HCT116 (cell line): ENCODE measurements at regions not wholly inside any gene's neighbourhood (a gene's known extent, or its start where the extent isn't known, plus 50 kb on each side); places are given as distances from the start of the nearest gene placed in this dataset.

Experiments used
- ATAC-seq: fragments of 200-7000 bp; cut with Tn5 transposase; 2 replicates; pipeline ENCODE4 v1.9.1; 2020; ENCODE audit warnings: mild to moderate bottlenecking, moderate library complexity
- BruUV-seq: library from RNA; stranded (reverse); fragments of 400-500 nt; replicated peaks from 2 replicates; lab custom pipeline; 2021; lab: Mats Ljungman, UMichigan
- CTCF ChIA-PET: fragments of 300-600 bp; sonication (Branson Sonifier 250); formaldehyde crosslinking; loops from one replicate; lab custom pipeline; 2021; ENCODE audit warnings: antibody characterized with exemption; lab: Charles Lee
- POLR2A ChIA-PET: fragments of 300-600, 350-600 bp; sonication (Branson Sonifier 250); formaldehyde crosslinking; loops from one replicate; lab custom pipeline; 2021; ENCODE audit warnings: antibody characterized with exemption; lab: Charles Lee
- RAD21 ChIA-PET, 2 experiments: fragments of 300-600 bp; sonication (Branson Sonifier 250); formaldehyde crosslinking; loops; one replicate each; lab custom pipeline; 2023; ENCODE audit warnings: low total read pairs in 2 of 2; ENCODE audit not compliant: uncharacterized antibody in 2 of 2, unreplicated experiment in 2 of 2, low non-redundant PET in 1 of 2; lab: Charles Lee
- DNase-seq: peaks from one replicate; pipeline ENCODE4 v3.0.0-alpha.2; 2010; ENCODE audit warnings: low read depth, low spot score
- H2AFZ ChIP-seq: fragments of 200-600 bp; shearing (Covaris generic), sonication (generic); 2 replicates; pipeline ENCODE4 v1.6.1; 2017; ENCODE audit warnings: low read depth, mixed run types, mixed read lengths, antibody characterized with exemption, low read length; ENCODE audit not compliant: poor library complexity, severe bottlenecking
- H3K27ac ChIP-seq: 2 replicates; pipeline ENCODE4 v1.5.1; 2012; ENCODE audit warnings: low read depth, low read length
- H3K27me3 ChIP-seq: fragments of 200-600 bp; sonication (generic); 2 replicates; pipeline ENCODE4 v1.6.1; 2016; ENCODE audit warnings: mixed run types, low read length, mixed read lengths; ENCODE audit not compliant: insufficient read depth
- H3K36me3 ChIP-seq, 2 experiments: fragments of 200-500 bp in 1 of 2; fragments of 200-600 bp in 1 of 2; sonication (Bioruptor generic) in 1 of 2; sonication (generic) in 1 of 2; 2 replicates each; pipeline versions ENCODE4 v1.5.1 to v1.6.1; 2014 to 2016; ENCODE audit warnings: low read length in 2 of 2, inconsistent platforms in 1 of 2, mixed read lengths in 1 of 2, mixed run types in 1 of 2; ENCODE audit not compliant: insufficient read depth in 2 of 2, control insufficient read depth in 1 of 2
- H3K4me1 ChIP-seq, 2 experiments: fragments of 200-600 bp in 1 of 2; sonication (generic) in 1 of 2; 2 replicates each; pipeline versions ENCODE4 v1.5.1 to v1.6.1; 2012 to 2017; ENCODE audit warnings: low read length in 2 of 2, inconsistent platforms in 1 of 2, mild to moderate bottlenecking in 1 of 2, mixed read lengths in 1 of 2, mixed run types in 1 of 2, moderate library complexity in 1 of 2; ENCODE audit not compliant: insufficient read depth in 2 of 2, control insufficient read depth in 1 of 2
- H3K4me2 ChIP-seq: fragments of 200-600 bp; sonication (generic); 2 replicates; pipeline ENCODE4 v1.6.1; 2017; ENCODE audit warnings: mixed run types, low read length, mixed read lengths
- H3K4me3 ChIP-seq, 2 experiments: fragments of 200-600 bp in 1 of 2; sonication (generic) in 1 of 2; replicated peaks in 1 of 2; 2 replicates each; pipeline ENCODE4 v1.5.1; 2011 to 2016; ENCODE audit warnings: low read length in 2 of 2, control low read depth in 1 of 2, low read depth in 1 of 2, mild to moderate bottlenecking in 1 of 2, mixed read lengths in 1 of 2, mixed run types in 1 of 2
- H3K79me2 ChIP-seq: fragments of 200-600 bp; sonication (generic); 2 replicates; pipeline ENCODE4 v1.6.1; 2017; ENCODE audit warnings: mild to moderate bottlenecking, mixed run types, low read length, moderate library complexity, mixed read lengths; ENCODE audit not compliant: insufficient read depth
- H3K9ac ChIP-seq: fragments of 200-600 bp; sonication (generic); 2 replicates; pipeline ENCODE4 v1.6.1; 2016; ENCODE audit warnings: low read length, mixed read lengths
- H3K9me2 ChIP-seq: fragments of 200-600 bp; sonication (generic), shearing (Covaris generic); 2 replicates; pipeline ENCODE4 v1.6.1; 2017; ENCODE audit warnings: mixed run types, mild to moderate bottlenecking, moderate library complexity; ENCODE audit not compliant: insufficient read depth
- H3K9me3 ChIP-seq, 2 experiments: fragments of 200-500 bp in 1 of 2; fragments of 200-600 bp in 1 of 2; sonication (Bioruptor generic) in 1 of 2; sonication (generic) in 1 of 2; 2 replicates each; pipeline ENCODE4 v1.6.1; 2014 to 2017; ENCODE audit warnings: low read length in 2 of 2, mixed read lengths in 2 of 2, inconsistent platforms in 1 of 2, low read depth in 1 of 2, mild to moderate bottlenecking in 1 of 2, mixed run types in 1 of 2, moderate library complexity in 1 of 2; ENCODE audit not compliant: control insufficient read depth in 1 of 2, insufficient read depth in 1 of 2
- H4K20me1 ChIP-seq: fragments of 200-600 bp; sonication (generic), shearing (Covaris generic); 2 replicates; pipeline ENCODE4 v1.6.1; 2017; ENCODE audit warnings: mixed run types, mild to moderate bottlenecking, moderate library complexity; ENCODE audit not compliant: insufficient read depth
- CEBPB ChIP-seq: IDR thresholded peaks from 2 replicates; pipeline ENCODE4 v1.6.1; 2012; ENCODE audit warnings: low read depth
- EZH2phosphoT487 ChIP-seq: fragments of 200-600 bp; IDR thresholded peaks from 2 replicates; pipeline ENCODE4 v1.6.1; 2018; ENCODE audit warnings: antibody characterized with exemption, borderline replicate concordance
- RAD21 ChIP-seq: IDR thresholded peaks from 2 replicates; pipeline ENCODE4 v1.6.1; 2012; ENCODE audit warnings: low read depth, mild to moderate bottlenecking
- SIN3A ChIP-seq: IDR thresholded peaks from 2 replicates; pipeline ENCODE4 v1.6.1; 2012; ENCODE audit warnings: low read depth
- SP1 ChIP-seq: IDR thresholded peaks from 2 replicates; pipeline ENCODE4 v1.6.1; 2012; ENCODE audit warnings: low read depth
- YY1 ChIP-seq: IDR thresholded peaks from 2 replicates; pipeline ENCODE4 v1.6.1; 2011; ENCODE audit warnings: low read length, low read depth, moderate library complexity, mild to moderate bottlenecking; ENCODE audit not compliant: insufficient replicate concordance; ENCODE audit errors: extremely low read depth
- ZBTB33 ChIP-seq: IDR thresholded peaks from 2 replicates; pipeline ENCODE4 v1.6.1; 2011; ENCODE audit warnings: mild to moderate bottlenecking, low read length, moderate library complexity; ENCODE audit not compliant: insufficient replicate concordance; ENCODE audit errors: extremely low read depth
- intact Hi-C: fragments of 100-400 bp; cut with micrococcal nuclease; formaldehyde crosslinking; loops from 2 replicates; pipeline ENCODE4 v1.10.0; 2022
- TF ChIP-seq, protein P1 (sequence below), 3 experiments: fragments of 200-600 bp in 1 of 3; sonication (generic) in 1 of 3; IDR thresholded peaks in 2 of 3; conservative IDR thresholded peaks in 1 of 3; 2 replicates each; pipeline ENCODE4 v1.5.1; 2012 to 2017; ENCODE audit warnings: low read depth in 2 of 3, low read length in 2 of 3, antibody characterized with exemption in 1 of 3, borderline replicate concordance in 1 of 3, control low read depth in 1 of 3, mild to moderate bottlenecking in 1 of 3, mixed read lengths in 1 of 3, mixed run types in 1 of 3, moderate library complexity in 1 of 3; ENCODE audit not compliant: insufficient read depth in 1 of 3
- TF ChIP-seq, protein P2 (sequence below): IDR thresholded peaks from 2 replicates; pipeline ENCODE4 v1.6.1; 2012

DNA sequence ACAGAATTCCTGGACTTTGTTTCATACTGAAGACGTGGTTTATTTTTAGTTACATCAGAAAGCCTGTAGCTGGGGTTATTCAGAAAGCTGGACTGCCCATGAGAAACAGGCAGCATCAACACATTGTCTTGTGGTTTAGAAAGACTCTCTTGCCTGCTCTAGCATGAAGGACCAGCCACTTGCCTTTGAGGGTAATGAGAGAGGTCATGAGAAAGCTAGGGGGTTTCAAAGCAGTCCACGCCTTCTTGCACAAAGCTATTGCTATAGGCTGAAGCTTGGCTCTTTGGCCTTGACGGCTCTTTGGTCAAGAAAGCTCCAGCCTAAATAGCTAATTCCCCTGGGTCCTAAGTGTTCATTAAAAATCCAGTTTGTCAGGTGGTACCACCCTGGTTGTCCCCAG lies 208.1 kb downstream of the PRDM2 start:
- BruUV-seq, result no TSS peak
- H3K9ac ChIP-seq, result no peak overlapping the region
- no peaks in the 10 kb centered on the region for H3K4me1 ChIP-seq
- peaks cover 5% of the 10 kb centered on the region; the same call in 1 of the 2 replicates for H3K27me3 ChIP-seq
- no peak overlapping the region for H3K4me3 ChIP-seq
- POLR2A ChIA-PET, result no interaction called here
- H4K20me1 ChIP-seq, result no peaks in the 10 kb centered on the region
- RAD21 ChIA-PET, result no interaction called here
- no peaks in the 10 kb centered on the region for H3K9me2 ChIP-seq
- no peak overlapping the region for H3K4me2 ChIP-seq
- DNase-seq (no peak), ATAC-seq (no peak)
- intact Hi-C loops, result no loop called here
- no peaks in the 10 kb centered on the region for H3K9me3 ChIP-seq
- CTCF ChIA-PET, result no interaction called here
- no peaks in the 10 kb centered on the region for H3K36me3 ChIP-seq
- H3K79me2 ChIP-seq, result no peaks in the 10 kb centered on the region
- no peak overlapping the region for H2AFZ ChIP-seq
- TF ChIP-seq ZBTB33 (no peak), SIN3A (no peak), EZH2phosphoT487 (no peak), YY1 (no peak), SP1 (no peak), RAD21 (no peak), CEBPB (no peak)
- TF ChIP-seq, protein P1, sequence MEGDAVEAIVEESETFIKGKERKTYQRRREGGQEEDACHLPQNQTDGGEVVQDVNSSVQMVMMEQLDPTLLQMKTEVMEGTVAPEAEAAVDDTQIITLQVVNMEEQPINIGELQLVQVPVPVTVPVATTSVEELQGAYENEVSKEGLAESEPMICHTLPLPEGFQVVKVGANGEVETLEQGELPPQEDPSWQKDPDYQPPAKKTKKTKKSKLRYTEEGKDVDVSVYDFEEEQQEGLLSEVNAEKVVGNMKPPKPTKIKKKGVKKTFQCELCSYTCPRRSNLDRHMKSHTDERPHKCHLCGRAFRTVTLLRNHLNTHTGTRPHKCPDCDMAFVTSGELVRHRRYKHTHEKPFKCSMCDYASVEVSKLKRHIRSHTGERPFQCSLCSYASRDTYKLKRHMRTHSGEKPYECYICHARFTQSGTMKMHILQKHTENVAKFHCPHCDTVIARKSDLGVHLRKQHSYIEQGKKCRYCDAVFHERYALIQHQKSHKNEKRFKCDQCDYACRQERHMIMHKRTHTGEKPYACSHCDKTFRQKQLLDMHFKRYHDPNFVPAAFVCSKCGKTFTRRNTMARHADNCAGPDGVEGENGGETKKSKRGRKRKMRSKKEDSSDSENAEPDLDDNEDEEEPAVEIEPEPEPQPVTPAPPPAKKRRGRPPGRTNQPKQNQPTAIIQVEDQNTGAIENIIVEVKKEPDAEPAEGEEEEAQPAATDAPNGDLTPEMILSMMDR (IDR thresholded peaks at IDR 0.05 in 2 of 3, conservative IDR thresholded peaks at IDR 0.05 in 1 of 3; ENCODE audit: borderline replicate concordance in 1 of 3, insufficient read depth in 1 of 3, low read depth in 2 of 3, low read length in 2 of 3), result no peak
- TF ChIP-seq, protein P2, sequence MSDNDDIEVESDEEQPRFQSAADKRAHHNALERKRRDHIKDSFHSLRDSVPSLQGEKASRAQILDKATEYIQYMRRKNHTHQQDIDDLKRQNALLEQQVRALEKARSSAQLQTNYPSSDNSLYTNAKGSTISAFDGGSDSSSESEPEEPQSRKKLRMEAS, result no peak
- TF ChIP-seq, all 23 proteins: peak for 0
- H3K27ac ChIP-seq, result no peak overlapping the region
